ENCODE measurements at regions not wholly inside any gene's neighbourhood (a gene's known extent, or its start where the extent isn't known, plus 50 kb on each side); places are given as distances from the start of the nearest gene placed in this dataset.

- H3K27ac ChIP-seq (ENCODE audit: control insufficient read depth, insufficient read depth) = no peak overlapping the region
- DNase-seq (ENCODE audit: low read depth, low spot score) (no peak), ATAC-seq (no peak; the same call in 2 of the 3 replicates), FAIRE-seq (no peak)
- ChIA-PET POLR2A (no interaction called here), RAD21 (ENCODE audit: unreplicated experiment) (no interaction called here), SMC1A (ENCODE audit: uncharacterized antibody, unreplicated experiment) (no interaction called here), CTCF (interaction anchor here (1.0 kb wide), 1 partner anchor 10 kb away, joined by 3 read pairs; no protein-coding TSS in a partner anchor)
- H3K9me3 ChIP-seq (replicated peaks; ENCODE audit: control insufficient read depth, insufficient read depth, low read length) = no peaks in the 10 kb centered on the region
- intact Hi-C loops (cut with micrococcal nuclease; ENCODE audit: unreplicated experiment) = no loop called here
- TF ChIP-seq NFYA (IDR thresholded peaks at IDR 0.05; ENCODE audit: borderline replicate concordance, low read depth, low read length) (no peak), E4F1 (IDR thresholded peaks at IDR 0.05; ENCODE audit: borderline replicate concordance, partially characterized antibody) (no peak), NFYB (IDR thresholded peaks at IDR 0.05; ENCODE audit: insufficient read depth, low read depth, low read length) (no peak), BACH1 (IDR thresholded peaks at IDR 0.05; ENCODE audit: borderline replicate concordance) (no peak), SREBF1 (IDR thresholded peaks at IDR 0.05; ENCODE audit: low read length) (no peak), IKZF2 (IDR thresholded peaks at IDR 0.05) (no peak), RAD51 (IDR thresholded peaks at IDR 0.05) (no peak), RFX5 (IDR thresholded peaks at IDR 0.05; ENCODE audit: low read depth, low read length) (no peak), ZNF622 (IDR thresholded peaks at IDR 0.05) (no peak), BCL3 (IDR thresholded peaks at IDR 0.05; ENCODE audit: borderline replicate concordance, insufficient read depth, low read depth, low read length, poor library complexity, severe bottlenecking) (no peak), EP300 (IDR thresholded peaks at IDR 0.05; ENCODE audit: borderline replicate concordance in 1 of 2, control insufficient read depth in 1 of 2, low read depth in 2 of 2, low read length in 2 of 2) (no peak), BMI1 (IDR thresholded peaks at IDR 0.05; ENCODE audit: borderline replicate concordance) (no peak), RELA (IDR thresholded peaks at IDR 0.05; ENCODE audit: borderline replicate concordance, partially characterized antibody) (no peak), ZNF24 (IDR thresholded peaks at IDR 0.05) (no peak)
- H3K4me3 ChIP-seq = no peak overlapping the region
- no TSS peak for BruUV-seq (replicated peaks)
- no peaks in the 10 kb centered on the region; a peak in 2 of 4 replicates for H3K27me3 ChIP-seq (replicated peaks in 1 of 2; ENCODE audit: control insufficient read depth in 2 of 2, insufficient read depth in 2 of 2, low read length in 1 of 2)
- H3K9ac ChIP-seq (ENCODE audit: control insufficient read depth, insufficient read depth, low read length) = no peak overlapping the region
- H3K4me1 ChIP-seq (ENCODE audit: control insufficient read depth, insufficient read depth, low read length) = no peaks in the 10 kb centered on the region
- no peak overlapping the region for H2AFZ ChIP-seq (ENCODE audit: control insufficient read depth, low read depth, low read length)
- no peaks in the 10 kb centered on the region for H3K36me3 ChIP-seq (ENCODE audit: control insufficient read depth in 2 of 2, insufficient read depth in 2 of 2, low read length in 1 of 2)
- H4K20me1 ChIP-seq (ENCODE audit: control insufficient read depth, insufficient read depth) = no peaks in the 10 kb centered on the region
- no peaks in the 10 kb centered on the region for H3K79me2 ChIP-seq (ENCODE audit: control insufficient read depth, insufficient read depth, low read length)
- in situ Hi-C loops (cut with MboI) = no loop called here
- H3K4me2 ChIP-seq (ENCODE audit: control insufficient read depth, insufficient read depth) = no peak overlapping the region
These were observed 129.2 kb upstream of the LRIG1 start for GRCh38 chr3:66629982-66630368.

Data from GM12878 (cell line).